Adrenal gland (tissue), 9 donors: ENCODE measurements at regions not wholly inside any gene's neighbourhood (a gene's known extent, or its start where the extent isn't known, plus 50 kb on each side); places are given as distances from the start of the nearest gene placed in this dataset.
"Not testable (repeated sequence)": the region's sequence is repeated elsewhere in the genome, so short reads cannot be mapped to it uniquely, and the experiment has no call there.

ENCODE experiments used
- DNase-seq, 7 donors: peaks; one replicate each; pipeline ENCODE4 v3.0.0-alpha.2; 2019 to 2020
- H3K27ac ChIP-seq, 5 donors: fragments of 200-600 bp; sonication (generic) in 4 of 5; 1 replicate in 3 of 5; 2 replicates in 2 of 5; pipeline versions ENCODE4 v1.5.1 to v1.8.0; 2016 to 2020; ENCODE audit warnings: mild to moderate bottlenecking in 1 of 5
- H3K27me3 ChIP-seq: fragments of 200-600 bp; 2 replicates; pipeline ENCODE4 v1.8.0; 2021
- H3K36me3 ChIP-seq, 2 donors: fragments of 200-600 bp; replicated peaks in 1 of 2; 1 replicate in 1 of 2; 2 replicates in 1 of 2; pipeline versions ENCODE4 v1.5.1 to v1.8.0; 2018 to 2022
- H3K4me1 ChIP-seq, 2 donors: fragments of 200-600 bp; replicated peaks in 1 of 2; 1 replicate in 1 of 2; 2 replicates in 1 of 2; pipeline versions ENCODE4 v1.5.1 to v1.8.0; 2018 to 2021
- H3K4me3 ChIP-seq, 4 donors: fragments of 200-600 bp; sonication (generic) in 3 of 4; one replicate each; pipeline ENCODE4 v1.5.1; 2016 to 2018
- H3K9me3 ChIP-seq, 3 donors: fragments of 200-600 bp; sonication (generic) in 1 of 3; replicated peaks in 1 of 3; 1 replicate in 2 of 3; 2 replicates in 1 of 3; pipeline versions ENCODE4 v1.5.1 to v1.8.0; 2016 to 2021
- CTCF ChIP-seq, 6 experiments: fragments of 450-650 bp in 4 of 6; fragments of 200-600 bp in 2 of 6; sonication (generic) in 1 of 6; IDR thresholded peaks; 1 replicate in 5 of 6; 2 replicates in 1 of 6; pipeline versions ENCODE4 v1.5.1 to v1.8.0; 2016 to 2021; ENCODE audit warnings: antibody characterized with exemption in 6 of 6, mild to moderate bottlenecking in 2 of 6, moderate library complexity in 1 of 6
- POLR2A ChIP-seq, 2 donors: fragments of 450-650 bp; IDR thresholded peaks; one replicate each; pipeline ENCODE4 v1.6.1; 2017; ENCODE audit warnings: antibody characterized with exemption in 2 of 2, mild to moderate bottlenecking in 2 of 2, moderate library complexity in 1 of 2
- WGBS, 4 donors: extraction: QIAGEN DNeasy Blood & Tissue Kit in 2 of 4; methylation state at CpG; one replicate each; pipeline versions ENCODE4 v1.1.5 to v1.1.7; 2013 to 2017; 5-methylcytosine and 5-hydroxymethylcytosine counted together
- intact Hi-C, 2 donors: fragments of 100-400 bp; cut with DNase I; formaldehyde crosslinking; loops; one replicate each; pipeline versions ENCODE4 v1.14.1 to v1.15.0; 2022 to 2023
- donor health status: healthy with polysubstance abuse.
- donor health status: Bipolar disorder and iron deficiency.
- donor health status: DM: yes; HTN: yes; CAD: no.
- donor health status: DM: no; HTN: no; CAD: no.
- donor health status: DM: no; HTN: no; CAD: no.

DNA sequence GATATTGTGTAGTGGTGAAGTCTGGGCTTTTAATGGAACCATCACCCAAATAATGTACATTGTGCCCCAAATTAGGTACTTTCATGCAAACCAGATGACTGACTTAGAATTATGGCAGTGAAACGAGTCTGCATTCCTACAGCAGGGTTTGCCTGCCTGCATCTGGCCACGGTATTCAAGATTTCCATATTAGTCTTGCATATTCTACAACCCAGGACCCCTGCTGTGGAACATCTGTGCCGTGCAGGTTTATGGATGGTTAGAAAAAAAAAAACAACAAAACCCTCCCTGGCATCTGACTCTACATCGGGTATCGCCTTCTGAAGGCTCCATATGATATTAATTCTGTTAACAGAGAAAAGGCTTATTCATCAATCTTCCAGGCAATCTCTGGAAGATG lies 394.8 kb downstream of the DCDC2C start:
- Histone ChIP-seq H3K9me3 (no peaks in the 10 kb centered on the region), H3K4me1 (no peaks in the 10 kb centered on the region), H3K36me3 (no peaks in the 10 kb centered on the region), H3K27me3 (no peaks in the 10 kb centered on the region), H3K27ac (no peak overlapping the region), H3K4me3 (no peak overlapping the region)
- no peak for DNase-seq
- no peak for TF ChIP-seq POLR2A (IDR thresholded peaks at IDR 0.05)
- no peak for TF ChIP-seq CTCF (IDR thresholded peaks at IDR 0.05)
- WGBS, 4 donors = 78 to 84% (median 80%) methylated on average over 5 of the region's 5 CpGs
- intact Hi-C loops = no loop called here

DNA sequence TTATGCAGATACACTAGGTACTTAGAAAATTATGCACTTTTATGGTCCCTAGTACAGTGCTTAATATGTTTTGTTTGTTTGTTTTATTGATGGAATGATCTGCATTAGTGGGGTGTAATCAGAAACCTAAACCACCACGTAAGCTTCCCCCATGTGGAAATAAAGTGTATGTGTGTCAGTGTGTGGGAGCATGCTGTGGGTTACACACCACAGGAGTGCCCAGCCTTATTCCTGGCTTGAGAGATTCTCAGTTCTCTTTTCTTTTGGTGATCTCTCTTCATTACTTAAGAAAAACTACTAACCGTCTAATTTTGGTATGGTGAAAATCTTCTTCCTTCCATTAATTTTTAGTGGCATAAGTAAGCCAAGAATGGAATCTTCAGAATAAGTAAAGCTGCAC lies 398.6 kb downstream of the DCDC2C start:
- intact Hi-C loops = loop anchor here in 1 of 2 donors (10.0 kb wide), 1 partner anchor 1003 kb away; no protein-coding TSS in a partner anchor
- H3K4me3 ChIP-seq = no peak overlapping the region
- no peaks in the 10 kb centered on the region for H3K27me3 ChIP-seq
- 62 to 77% (median 72%) methylated on average over 2 of the region's 2 CpGs for WGBS, 4 donors
- no peaks in the 10 kb centered on the region for H3K4me1 ChIP-seq
- H3K27ac ChIP-seq = no peak overlapping the region
- H3K9me3 ChIP-seq = no peaks in the 10 kb centered on the region
- no peaks in the 10 kb centered on the region for H3K36me3 ChIP-seq
- TF ChIP-seq CTCF (IDR thresholded peaks at IDR 0.05) = no peak
- no peak for TF ChIP-seq POLR2A (IDR thresholded peaks at IDR 0.05)
- no peak for DNase-seq

GRCh38 chr2:4107179-4107578 lies 403.8 kb downstream of the DCDC2C start:
- 71 to 90% (median 78%) methylated on average over 7 of the region's 7 CpGs for WGBS, 4 donors
- TF ChIP-seq CTCF (IDR thresholded peaks at IDR 0.05) = no peak
- TF ChIP-seq POLR2A (IDR thresholded peaks at IDR 0.05) = no peak
- intact Hi-C loops = loop anchor here in 1 of 2 donors (10.0 kb wide), 1 partner anchor 998 kb away; no protein-coding TSS in a partner anchor
- no peaks in the 10 kb centered on the region for H3K27me3 ChIP-seq
- no peaks in the 10 kb centered on the region for H3K4me1 ChIP-seq
- no peak for DNase-seq
- H3K27ac ChIP-seq = no peak overlapping the region
- no peaks in the 10 kb centered on the region for H3K36me3 ChIP-seq
- no peak overlapping the region for H3K4me3 ChIP-seq
- no peaks in the 10 kb centered on the region for H3K9me3 ChIP-seq

DNA sequence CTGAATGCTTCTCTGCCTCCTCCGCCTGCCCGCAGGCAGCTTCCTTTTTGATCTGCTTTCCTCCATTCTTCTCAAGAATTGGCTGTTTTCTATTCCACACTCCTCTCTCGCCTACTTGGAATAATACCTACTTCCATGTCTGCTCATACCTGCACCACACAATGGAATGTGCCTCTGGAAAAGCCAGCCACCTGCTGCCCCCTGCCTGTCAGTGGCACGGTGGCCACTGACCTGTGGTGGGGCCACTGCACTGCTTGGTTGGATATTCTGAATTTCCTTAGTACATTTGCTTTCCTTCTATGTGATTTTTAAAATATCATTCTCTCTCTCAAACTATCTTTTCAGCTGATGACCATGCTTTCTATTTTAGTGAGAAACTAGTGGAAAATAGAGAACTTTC lies 406.9 kb downstream of the DCDC2C start:
- Histone ChIP-seq H3K27me3 (no peaks in the 10 kb centered on the region), H3K27ac (no peak overlapping the region), H3K9me3 (no peaks in the 10 kb centered on the region), H3K4me3 (no peak overlapping the region), H3K36me3 (no peaks in the 10 kb centered on the region), H3K4me1 (no peaks in the 10 kb centered on the region)
- intact Hi-C loops = no loop called here
- DNase-seq = no peak
- TF ChIP-seq CTCF (IDR thresholded peaks at IDR 0.05) = no peak
- TF ChIP-seq POLR2A (IDR thresholded peaks at IDR 0.05) = no peak
- 77 to 94% (median 84%) methylated on average over 4 of the region's 4 CpGs for WGBS, 4 donors

GRCh38 chr2:4115435-4115834 lies 412.1 kb downstream of the DCDC2C start:
- DNase-seq, H3K36me3 ChIP-seq, H3K4me1 ChIP-seq, H3K4me3 ChIP-seq, intact Hi-C loops, H3K9me3 ChIP-seq, H3K27me3 ChIP-seq, H3K27ac ChIP-seq: not testable (repeated sequence)
- 72 to 83% (median 75%) methylated on average over 3 of the region's 3 CpGs for WGBS, 4 donors
